ENCODE measurements at regions not wholly inside any gene's neighbourhood (a gene's known extent, or its start where the extent isn't known, plus 50 kb on each side); places are given as distances from the start of the nearest gene placed in this dataset.

DNA sequence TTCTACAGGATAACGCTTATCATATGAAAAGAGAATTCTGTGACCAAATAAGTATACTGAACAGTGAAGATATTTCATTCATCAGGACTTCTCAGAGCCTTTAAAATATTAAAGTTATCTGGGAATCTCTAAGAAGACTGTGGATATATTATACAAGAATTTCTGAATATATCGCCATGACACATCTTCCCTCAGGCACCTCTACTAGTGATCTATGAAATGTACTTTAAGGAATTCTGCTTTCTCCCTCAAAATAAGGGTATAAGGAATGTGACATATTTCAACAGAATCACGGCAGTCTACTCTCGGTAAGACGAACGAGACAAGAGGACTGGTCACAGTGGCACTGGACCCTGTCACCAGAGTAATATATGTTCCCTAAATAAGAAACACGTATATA, 504.2 kb upstream of the PHF14 start:
- no peak for ATAC-seq (ENCODE audit: insufficient number of reproducible peaks, low FRiP score, low read depth)
- DNase-seq (ENCODE audit: low spot score), result no peak
- Histone ChIP-seq H3K27me3 (replicated peaks; ENCODE audit: insufficient read depth) (no peaks in the 10 kb centered on the region), H3K4me3 (no peak overlapping the region), H3K36me3 (no peaks in the 10 kb centered on the region), H3K27ac (no peak overlapping the region), H3K4me1 (ENCODE audit: control insufficient read depth in 1 of 2, low read depth in 2 of 2) (no peaks in the 10 kb centered on the region), H3K9me3 (no peaks in the 10 kb centered on the region)
- TF ChIP-seq, protein P1, sequence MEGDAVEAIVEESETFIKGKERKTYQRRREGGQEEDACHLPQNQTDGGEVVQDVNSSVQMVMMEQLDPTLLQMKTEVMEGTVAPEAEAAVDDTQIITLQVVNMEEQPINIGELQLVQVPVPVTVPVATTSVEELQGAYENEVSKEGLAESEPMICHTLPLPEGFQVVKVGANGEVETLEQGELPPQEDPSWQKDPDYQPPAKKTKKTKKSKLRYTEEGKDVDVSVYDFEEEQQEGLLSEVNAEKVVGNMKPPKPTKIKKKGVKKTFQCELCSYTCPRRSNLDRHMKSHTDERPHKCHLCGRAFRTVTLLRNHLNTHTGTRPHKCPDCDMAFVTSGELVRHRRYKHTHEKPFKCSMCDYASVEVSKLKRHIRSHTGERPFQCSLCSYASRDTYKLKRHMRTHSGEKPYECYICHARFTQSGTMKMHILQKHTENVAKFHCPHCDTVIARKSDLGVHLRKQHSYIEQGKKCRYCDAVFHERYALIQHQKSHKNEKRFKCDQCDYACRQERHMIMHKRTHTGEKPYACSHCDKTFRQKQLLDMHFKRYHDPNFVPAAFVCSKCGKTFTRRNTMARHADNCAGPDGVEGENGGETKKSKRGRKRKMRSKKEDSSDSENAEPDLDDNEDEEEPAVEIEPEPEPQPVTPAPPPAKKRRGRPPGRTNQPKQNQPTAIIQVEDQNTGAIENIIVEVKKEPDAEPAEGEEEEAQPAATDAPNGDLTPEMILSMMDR (IDR thresholded peaks at IDR 0.05), result no peak

DNA sequence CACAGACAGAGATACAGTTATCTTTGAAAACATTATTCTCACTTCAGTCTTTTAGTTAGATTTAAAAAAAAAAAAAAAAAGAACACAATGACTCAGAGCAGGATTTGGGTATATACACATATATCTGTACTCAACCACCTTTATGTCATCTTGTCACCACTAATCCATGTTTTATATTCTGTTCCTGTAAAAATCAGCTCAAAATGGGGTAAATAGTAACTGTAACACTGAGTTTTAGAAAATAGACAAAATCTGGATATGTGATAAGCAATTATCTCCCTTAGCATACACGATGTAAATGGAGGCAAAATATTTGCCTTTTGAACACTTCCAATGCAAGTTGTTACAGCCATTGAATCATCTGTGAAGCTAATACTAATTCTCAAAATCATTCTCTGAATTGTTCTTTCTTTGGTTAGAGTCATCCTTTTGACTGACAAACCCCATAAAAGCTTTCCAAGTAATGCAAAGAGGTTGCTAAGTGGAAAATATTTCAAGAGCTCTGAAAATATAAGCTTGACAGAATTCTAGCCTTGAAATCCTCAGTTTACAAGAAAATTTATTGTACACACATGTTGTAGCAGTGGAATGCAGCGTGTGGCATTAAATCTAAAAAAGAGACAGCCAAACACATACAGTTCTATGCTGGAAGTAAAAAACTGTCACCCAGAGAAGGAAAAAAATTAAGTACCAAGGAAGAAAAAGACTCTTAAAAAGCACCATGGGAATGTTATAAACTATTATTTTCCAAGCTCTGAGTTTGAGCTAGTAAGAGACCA, 502.2 kb upstream of the PHF14 start:
- H3K27me3 ChIP-seq (replicated peaks; ENCODE audit: insufficient read depth), result no peaks in the 10 kb centered on the region
- H3K27ac ChIP-seq, result no peak overlapping the region
- ATAC-seq (ENCODE audit: insufficient number of reproducible peaks, low FRiP score, low read depth), result no peak
- DNase-seq (ENCODE audit: low spot score), result no peak
- no peaks in the 10 kb centered on the region for H3K36me3 ChIP-seq
- no peaks in the 10 kb centered on the region for H3K4me1 ChIP-seq (ENCODE audit: control insufficient read depth in 1 of 2, low read depth in 2 of 2)
- no peak overlapping the region for H3K4me3 ChIP-seq
- TF ChIP-seq, protein P1 (IDR thresholded peaks at IDR 0.05), result no peak
- H3K9me3 ChIP-seq, result no peaks in the 10 kb centered on the region

DNA sequence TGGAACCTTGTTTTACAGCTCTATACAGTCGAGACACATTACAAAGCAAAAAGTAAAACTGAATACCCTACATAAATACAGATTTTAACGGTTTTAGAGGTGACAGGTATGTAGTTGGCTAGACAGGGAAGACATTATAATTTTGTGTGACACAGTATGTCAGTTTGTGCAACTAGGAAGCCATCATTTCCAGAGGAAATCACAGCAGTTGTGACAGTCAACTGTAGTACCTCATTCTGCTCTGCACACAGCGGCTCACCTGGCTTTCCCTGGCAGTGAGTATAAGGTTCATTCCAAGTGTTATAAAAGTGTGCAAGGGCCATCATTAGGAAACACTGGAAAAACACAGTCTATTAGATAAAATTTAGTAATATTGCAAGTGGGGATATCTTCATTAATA, 501.6 kb upstream of the PHF14 start:
- TF ChIP-seq, protein P1 (IDR thresholded peaks at IDR 0.05), result no peak
- Histone ChIP-seq H3K9me3 (no peaks in the 10 kb centered on the region), H3K27ac (no peak overlapping the region), H3K27me3 (replicated peaks; ENCODE audit: insufficient read depth) (no peaks in the 10 kb centered on the region), H3K36me3 (no peaks in the 10 kb centered on the region), H3K4me1 (ENCODE audit: control insufficient read depth in 1 of 2, low read depth in 2 of 2) (no peaks in the 10 kb centered on the region), H3K4me3 (no peak overlapping the region)
- ATAC-seq (ENCODE audit: insufficient number of reproducible peaks, low FRiP score, low read depth), result no peak
- DNase-seq (ENCODE audit: low spot score), result no peak

DNA sequence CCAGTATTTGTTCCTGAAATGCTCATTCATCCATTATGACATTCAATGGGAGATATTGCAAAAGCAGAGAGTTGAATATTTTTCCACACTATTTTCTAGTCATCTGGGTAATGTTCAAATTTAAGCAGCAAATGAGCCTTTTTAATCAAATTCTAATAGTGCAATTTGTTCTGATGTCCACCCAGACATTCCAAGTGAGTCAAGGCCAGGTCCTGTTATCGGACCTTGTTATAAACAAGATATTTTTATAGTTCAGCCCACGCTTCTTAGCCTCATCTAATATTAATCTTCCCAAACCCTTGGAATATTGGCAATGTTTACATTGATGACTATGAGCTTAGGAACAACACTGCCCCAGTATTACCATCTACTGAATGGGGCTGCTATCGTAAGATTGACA, 500.1 kb upstream of the PHF14 start:
- DNase-seq (ENCODE audit: low spot score) (no peak), ATAC-seq (ENCODE audit: insufficient number of reproducible peaks, low FRiP score, low read depth) (no peak)
- Histone ChIP-seq H3K27ac (no peak overlapping the region), H3K4me1 (ENCODE audit: control insufficient read depth in 1 of 2, low read depth in 2 of 2) (no peaks in the 10 kb centered on the region), H3K9me3 (no peaks in the 10 kb centered on the region), H3K4me3 (no peak overlapping the region), H3K36me3 (no peaks in the 10 kb centered on the region), H3K27me3 (replicated peaks; ENCODE audit: insufficient read depth) (no peaks in the 10 kb centered on the region)
- TF ChIP-seq, protein P1 (IDR thresholded peaks at IDR 0.05), result no peak

DNA sequence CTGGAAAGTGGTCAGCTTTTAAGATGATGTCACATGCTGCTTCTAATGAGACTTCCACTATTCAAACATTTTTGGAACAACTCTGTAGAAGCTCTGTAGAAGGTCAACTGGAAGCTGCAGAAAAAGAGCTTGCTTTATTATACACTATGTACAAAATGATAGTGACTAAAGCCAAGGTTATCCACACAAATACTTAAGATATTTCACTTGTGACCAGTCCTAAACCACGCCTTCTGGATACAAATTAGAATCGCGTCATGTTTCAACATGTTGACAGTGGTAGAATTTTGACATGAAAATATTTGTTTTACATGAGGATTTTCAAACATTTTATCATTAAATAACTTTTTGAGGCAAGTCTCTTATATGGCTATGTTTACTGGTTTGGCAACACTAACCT, 499.6 kb upstream of the PHF14 start:
- Histone ChIP-seq H3K27ac (no peak overlapping the region), H3K4me3 (no peak overlapping the region), H3K4me1 (ENCODE audit: control insufficient read depth in 1 of 2, low read depth in 2 of 2) (no peaks in the 10 kb centered on the region), H3K9me3 (no peaks in the 10 kb centered on the region), H3K36me3 (no peaks in the 10 kb centered on the region), H3K27me3 (replicated peaks; ENCODE audit: insufficient read depth) (no peaks in the 10 kb centered on the region)
- DNase-seq (ENCODE audit: low spot score) (no peak), ATAC-seq (ENCODE audit: insufficient number of reproducible peaks, low FRiP score, low read depth) (no peak)
- TF ChIP-seq, protein P1 (IDR thresholded peaks at IDR 0.05), result no peak

All from thoracic aorta (tissue), 2 donors.